Testis (tissue), 2 donors: ENCODE measurements at regions not wholly inside any gene's neighbourhood (a gene's known extent, or its start where the extent isn't known, plus 50 kb on each side); places are given as distances from the start of the nearest gene placed in this dataset.
"Not testable (repeated sequence)": the region's sequence is repeated elsewhere in the genome, so short reads cannot be mapped to it uniquely, and the experiment has no call there.

Experiments used
- CTCF ChIP-seq, 3 experiments: fragments of 450-650 bp in 2 of 3; fragments of 200-600 bp in 1 of 3; sonication (generic) in 1 of 3; IDR thresholded peaks; one replicate each; pipeline ENCODE4 v1.5.1; 2016 to 2019; ENCODE audit warnings: antibody characterized with exemption in 3 of 3, mild to moderate bottlenecking in 2 of 3, moderate library complexity in 1 of 3
- POLR2A ChIP-seq: fragments of 450-650 bp; IDR thresholded peaks from one replicate; pipeline ENCODE4 v1.6.1; 2017; ENCODE audit warnings: antibody characterized with exemption, mild to moderate bottlenecking, moderate library complexity

DNA sequence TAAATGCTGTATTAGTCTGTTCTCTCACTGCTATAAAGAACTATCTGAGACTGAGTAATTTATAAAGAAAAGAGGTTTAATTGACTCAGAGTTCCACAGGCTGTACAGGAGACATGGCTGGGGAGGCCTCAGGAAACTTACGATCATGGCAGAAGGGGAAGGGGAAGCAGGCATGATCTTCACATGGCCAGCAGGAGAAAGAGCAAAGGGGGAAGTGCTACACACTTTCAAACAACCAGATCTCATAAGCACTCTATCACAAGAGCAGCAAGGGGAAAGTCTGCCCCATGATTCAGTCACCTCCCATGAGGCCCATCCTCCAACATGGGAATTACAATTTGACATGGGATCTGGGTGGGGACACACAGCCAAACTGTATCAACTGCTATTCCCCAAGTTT, 367.8 kb upstream of the DPPA4 start:
- not testable (repeated sequence) for TF ChIP-seq CTCF (IDR thresholded peaks at IDR 0.05); POLR2A
